ENCODE measurements at regions not wholly inside any gene's neighbourhood (a gene's known extent, or its start where the extent isn't known, plus 50 kb on each side); places are given as distances from the start of the nearest gene placed in this dataset.

GRCh38 chr3:163166197-163166596 is 1669.6 kb downstream of the OTOL1 start:
- DNase-seq (ENCODE audit: low spot score) = no peak

GRCh38 chr3:163159306-163159705 is 1662.7 kb downstream of the OTOL1 start:
- no peak for DNase-seq (ENCODE audit: low spot score)

GRCh38 chr3:163139600-163139999 is 1643.0 kb downstream of the OTOL1 start:
- no peak for DNase-seq (ENCODE audit: low spot score)

- DNase-seq (ENCODE audit: low spot score) = no peak
These were observed 1641.7 kb downstream of the OTOL1 start for GRCh38 chr3:163138258-163138657.

GRCh38 chr3:163132111-163132510 is 1635.5 kb downstream of the OTOL1 start:
- DNase-seq (ENCODE audit: low spot score) = no peak

- DNase-seq (ENCODE audit: low spot score) = no peak
These were observed 1632.7 kb downstream of the OTOL1 start for GRCh38 chr3:163129287-163129686.

GRCh38 chr3:163126115-163126514 is 1629.5 kb downstream of the OTOL1 start:
- no peak for DNase-seq (ENCODE audit: low spot score)

Data from AG20443 (cell line).